Posterior vena cava (tissue), 2 donors: ENCODE measurements at regions not wholly inside any gene's neighbourhood (a gene's known extent, or its start where the extent isn't known, plus 50 kb on each side); places are given as distances from the start of the nearest gene placed in this dataset.

Experiments used
- DNase-seq: peaks from one replicate; pipeline ENCODE4 v3.0.0-alpha.2; 2020; ENCODE audit warnings: low spot score
- intact Hi-C, 2 donors: fragments of 100-400 bp; cut with DNase I; formaldehyde crosslinking; loops; one replicate each; pipeline versions ENCODE4 v1.14.1 to v1.14.2; 2022 to 2023
- donor health status: DM: yes; HTN: yes; CAD: no.
- donor health status: DM: yes; HTN: yes; CAD: no.

DNA sequence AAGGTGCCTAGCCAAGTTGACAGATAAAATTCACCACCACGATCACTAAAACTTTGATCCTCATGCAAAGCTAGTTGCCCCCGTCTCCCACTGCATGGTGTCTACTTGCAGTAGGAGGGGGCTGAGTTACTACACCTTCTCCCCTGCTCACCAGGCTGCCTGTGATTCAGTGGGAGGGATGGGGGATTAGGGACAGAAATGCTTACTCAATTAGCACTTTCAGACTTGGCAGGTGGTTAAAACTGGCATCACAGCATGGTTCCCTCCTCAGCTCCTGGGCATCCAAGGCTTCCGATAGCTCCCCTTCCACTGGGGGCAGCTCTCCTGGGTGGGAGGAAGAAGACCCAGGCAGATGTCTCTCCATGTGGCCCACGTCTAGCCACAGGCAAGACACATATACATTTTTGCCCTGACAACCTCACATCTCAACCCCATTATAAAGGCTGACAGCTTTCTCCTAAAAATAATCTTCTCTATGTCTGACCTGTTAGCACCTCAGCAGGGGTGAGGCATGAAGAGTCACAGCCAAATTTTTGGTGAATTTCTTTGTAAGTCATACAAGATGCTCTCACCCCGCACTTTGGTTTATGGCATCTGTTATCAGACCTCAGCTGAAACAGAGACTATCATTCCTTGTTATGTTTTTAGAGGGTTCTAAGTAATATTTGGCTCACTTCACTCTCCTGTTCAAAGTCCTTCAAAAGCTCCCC is 369.0 kb downstream of the SV2B start:
- intact Hi-C loops: no loop called here
- DNase-seq: no peak

DNA sequence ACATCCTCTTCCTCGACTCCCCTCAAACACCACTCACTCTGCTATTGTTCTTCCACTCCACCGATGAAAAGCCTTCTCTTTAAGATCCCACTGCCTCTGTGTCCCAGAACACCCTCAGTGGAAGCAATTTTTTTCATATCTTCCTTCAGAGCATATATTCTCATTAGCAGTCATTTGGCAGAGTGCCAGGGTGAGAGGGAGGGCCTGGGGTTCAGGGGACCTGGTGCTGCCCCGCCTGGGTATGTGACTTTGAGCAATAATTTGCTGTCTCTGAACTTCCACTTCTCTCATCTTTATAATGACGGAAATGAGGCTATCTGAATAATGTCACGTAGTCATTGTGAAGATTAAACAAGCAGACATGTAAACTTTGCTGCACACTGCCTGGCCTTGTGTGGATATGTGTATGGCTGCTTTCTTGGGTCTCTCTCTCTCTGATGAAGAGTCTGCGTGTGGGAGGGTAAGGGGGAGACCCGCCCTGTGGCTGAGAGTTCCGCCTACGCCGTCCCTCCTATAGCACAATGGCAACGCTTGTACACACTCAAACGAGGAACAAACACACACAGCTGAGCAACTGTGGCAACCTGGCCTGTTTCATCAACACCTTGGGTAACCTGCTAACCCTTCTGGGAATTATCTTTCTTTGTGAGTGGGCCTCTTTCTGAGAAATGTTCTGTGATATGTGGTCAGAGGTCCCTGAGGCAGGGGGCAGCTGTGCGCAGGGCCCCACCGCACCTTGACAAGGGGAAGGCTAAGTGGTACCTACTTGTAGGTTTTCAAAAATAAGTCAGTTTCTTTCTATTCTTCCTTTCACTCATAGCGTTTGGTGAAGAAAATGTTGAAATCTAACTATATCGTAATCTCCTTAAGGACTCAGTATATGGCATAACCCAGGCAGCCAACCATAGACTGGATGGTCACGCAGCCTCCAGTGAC is 369.8 kb downstream of the SV2B start:
- DNase-seq: no peak
- intact Hi-C loops: no loop called here

- intact Hi-C loops: no loop called here
- DNase-seq: no peak
Observed at GRCh38 chr15:91471468-91471867, 371.4 kb downstream of the SV2B start.

DNA sequence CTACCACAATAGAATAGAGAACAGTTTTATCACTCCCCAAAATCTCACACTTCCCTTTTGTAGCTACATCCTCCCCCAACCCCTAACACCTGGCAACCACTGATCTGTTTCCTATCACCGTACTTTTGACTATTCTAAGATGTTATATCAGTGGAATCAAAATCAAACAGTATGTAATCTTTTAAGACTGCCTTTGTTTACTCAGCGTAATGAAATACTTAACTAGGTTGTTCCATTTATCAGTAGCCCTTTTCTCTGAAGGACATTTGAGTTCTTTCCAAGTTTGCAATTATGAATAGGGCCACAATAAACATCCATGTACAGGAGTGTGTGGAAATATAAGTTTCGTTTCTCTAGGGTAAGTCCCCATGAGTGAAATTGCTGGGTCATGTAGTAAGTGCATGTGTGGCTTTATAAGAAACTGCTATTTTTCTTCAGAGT is 372.3 kb downstream of the SV2B start:
- DNase-seq: no peak
- intact Hi-C loops: no loop called here

GRCh38 chr15:91473894-91474545 is 374.0 kb downstream of the SV2B start:
- intact Hi-C loops: no loop called here
- DNase-seq: no peak

DNA sequence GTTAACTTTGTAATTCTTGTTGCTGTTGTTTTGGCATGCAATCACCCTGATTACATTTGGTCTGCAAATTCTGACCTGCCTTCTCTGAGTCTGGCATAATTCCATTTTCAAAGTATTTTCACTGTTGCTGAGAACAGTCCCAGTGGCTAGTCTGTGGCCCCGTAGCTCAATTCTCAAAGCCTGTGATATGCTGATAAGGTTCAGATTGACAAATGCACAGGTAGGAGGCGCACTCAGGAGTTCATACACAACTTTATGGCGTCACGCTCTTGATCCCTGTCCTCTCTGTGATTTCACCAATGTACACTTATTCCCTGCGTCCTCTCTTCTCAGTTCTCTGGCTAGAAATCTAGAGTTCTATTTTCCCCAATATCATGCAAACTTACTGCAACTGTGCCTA is 376.6 kb upstream of the SLCO3A1 start:
- intact Hi-C loops: no loop called here
- DNase-seq: no peak

DNA sequence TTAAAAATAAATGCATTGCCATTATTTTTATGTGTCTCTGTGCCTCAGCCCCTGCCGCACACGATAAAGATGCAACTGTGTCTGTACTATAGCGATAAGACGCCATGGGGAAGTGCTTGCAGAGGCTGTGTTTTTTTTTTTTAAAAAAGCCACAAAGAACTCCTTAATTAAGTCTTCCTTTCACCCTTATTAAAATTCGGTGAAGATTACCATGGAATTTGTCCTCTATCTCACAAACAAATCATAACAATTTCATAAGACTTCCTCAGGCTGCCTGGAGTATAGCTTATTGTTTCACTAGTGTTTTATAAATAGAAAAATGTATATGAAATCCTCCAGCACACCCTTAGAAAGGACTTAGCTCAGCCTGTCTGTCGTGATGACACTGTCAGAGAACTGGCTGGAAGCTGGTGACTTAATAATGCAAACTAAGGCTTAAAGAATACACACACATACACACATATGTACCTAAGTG is 374.8 kb upstream of the SLCO3A1 start:
- intact Hi-C loops: no loop called here
- no peak for DNase-seq

- DNase-seq: no peak
- intact Hi-C loops: no loop called here
Observed at GRCh38 chr15:91480426-91480825, 373.1 kb upstream of the SLCO3A1 start.

- DNase-seq: no peak
- intact Hi-C loops: no loop called here
Observed at GRCh38 chr15:91482799-91483198, 370.7 kb upstream of the SLCO3A1 start.

- no peak for DNase-seq
- intact Hi-C loops: no loop called here
Observed at GRCh38 chr15:91484141-91484540, 369.4 kb upstream of the SLCO3A1 start.

GRCh38 chr15:91488452-91488851 is 365.1 kb upstream of the SLCO3A1 start:
- DNase-seq: no peak
- intact Hi-C loops: no loop called here

DNA sequence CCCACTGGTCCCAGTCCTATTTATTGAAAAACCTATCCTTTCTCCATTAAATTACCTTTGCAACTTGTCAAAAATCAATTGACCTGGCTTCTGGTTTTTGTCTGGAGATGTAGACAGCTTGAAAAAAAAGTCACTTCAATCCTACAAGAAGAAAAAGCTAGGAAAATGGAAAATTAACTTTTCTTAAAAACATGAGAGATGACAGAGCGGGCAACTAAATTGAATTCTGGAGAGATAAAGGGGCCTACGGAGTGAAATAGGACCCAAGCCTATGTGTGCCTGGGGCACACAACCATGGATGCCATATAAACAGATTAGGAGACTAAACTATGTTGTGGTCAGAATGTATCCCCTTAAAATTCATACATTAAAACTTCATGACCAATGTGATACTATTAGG is 363.3 kb upstream of the SLCO3A1 start:
- intact Hi-C loops: no loop called here
- no peak for DNase-seq

DNA sequence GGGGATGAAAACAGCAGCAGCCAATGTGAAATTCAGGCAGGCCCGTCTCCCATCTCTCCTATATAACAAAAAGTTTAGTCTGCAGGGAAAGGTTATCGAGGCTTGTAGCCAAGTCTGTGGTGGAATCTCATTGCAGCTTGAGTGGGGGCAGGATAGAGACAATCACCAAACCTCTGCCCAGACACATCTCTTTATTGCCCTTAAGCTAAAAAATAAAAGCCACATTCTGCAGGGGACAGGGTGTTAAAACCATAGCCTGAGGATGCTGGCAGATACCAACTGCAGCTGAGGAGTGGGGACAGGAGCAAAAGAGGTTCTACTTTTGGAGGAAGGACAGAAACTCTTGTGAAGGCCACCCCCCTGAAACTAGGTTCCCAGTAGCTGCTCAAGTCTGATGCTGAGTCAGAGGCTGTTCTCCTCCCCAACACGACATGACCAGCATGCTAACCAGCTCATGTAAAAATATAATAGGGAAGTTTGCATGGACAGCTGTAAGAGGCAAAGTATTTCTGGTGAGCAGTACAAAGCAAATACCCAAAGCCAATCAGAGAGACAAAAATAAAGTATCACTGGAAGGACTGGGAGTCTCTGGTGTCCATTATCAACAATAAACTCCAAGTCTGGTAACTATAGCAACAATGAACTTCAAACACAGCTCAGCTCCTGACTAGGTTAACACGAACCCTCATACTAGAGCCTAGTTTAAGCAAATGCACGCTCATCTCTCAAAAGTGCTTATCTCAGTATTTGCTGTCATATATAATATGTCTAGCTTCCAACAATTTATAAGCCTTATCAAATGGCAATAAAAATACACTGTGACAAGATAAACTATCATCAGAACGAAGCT is 362.2 kb upstream of the SLCO3A1 start:
- intact Hi-C loops: no loop called here
- no peak for DNase-seq

DNA sequence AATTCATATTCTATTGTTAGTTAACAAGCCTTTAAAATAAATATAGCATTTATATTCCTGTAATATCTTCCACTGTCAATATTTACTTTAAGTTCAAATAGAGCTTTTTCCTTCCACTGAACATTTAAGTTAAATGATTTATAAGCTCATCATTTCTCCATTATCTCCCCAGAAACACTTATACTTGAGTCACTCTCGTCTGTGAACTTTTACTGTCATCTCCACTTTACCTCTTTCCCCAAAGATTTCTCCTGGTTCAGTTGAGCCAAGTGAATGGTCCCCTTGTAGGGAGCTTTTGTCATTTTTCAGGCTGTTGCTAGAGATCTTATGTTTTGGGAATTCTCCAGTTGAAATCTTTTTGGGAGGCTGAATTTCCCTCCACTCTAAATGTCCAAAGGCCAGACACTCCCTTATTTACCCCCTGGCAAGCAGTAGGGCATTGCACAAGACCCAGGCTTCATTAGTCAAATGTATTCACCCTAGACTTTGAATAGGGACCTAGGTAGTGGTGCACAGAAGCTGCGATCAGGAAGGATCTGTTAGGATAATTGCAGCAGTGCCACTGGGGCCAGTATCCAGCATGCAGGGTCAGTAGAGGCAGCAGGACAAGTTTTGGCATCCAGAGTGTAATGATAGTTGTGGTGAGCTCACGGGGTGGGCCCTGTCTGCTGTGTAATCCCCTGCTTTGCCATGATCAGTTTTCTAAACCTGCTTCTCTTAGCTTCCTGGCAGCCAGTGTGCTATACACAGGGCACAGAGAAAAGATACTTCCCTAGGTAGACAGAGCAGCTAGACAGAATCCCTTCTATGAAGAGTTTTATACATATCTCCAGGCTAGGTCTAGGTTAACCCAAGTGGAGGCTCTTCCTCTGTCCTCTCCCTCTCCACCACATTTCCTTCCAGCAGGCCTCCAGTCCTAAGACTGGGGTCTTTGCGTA is 356.5 kb upstream of the SLCO3A1 start:
- DNase-seq: no peak
- intact Hi-C loops: no loop called here

GRCh38 chr15:91498046-91498748 is 355.3 kb upstream of the SLCO3A1 start:
- intact Hi-C loops: no loop called here
- no peak for DNase-seq

- no peak for DNase-seq
- intact Hi-C loops: no loop called here
Observed at GRCh38 chr15:91498749-91499062, 354.8 kb upstream of the SLCO3A1 start.

DNA sequence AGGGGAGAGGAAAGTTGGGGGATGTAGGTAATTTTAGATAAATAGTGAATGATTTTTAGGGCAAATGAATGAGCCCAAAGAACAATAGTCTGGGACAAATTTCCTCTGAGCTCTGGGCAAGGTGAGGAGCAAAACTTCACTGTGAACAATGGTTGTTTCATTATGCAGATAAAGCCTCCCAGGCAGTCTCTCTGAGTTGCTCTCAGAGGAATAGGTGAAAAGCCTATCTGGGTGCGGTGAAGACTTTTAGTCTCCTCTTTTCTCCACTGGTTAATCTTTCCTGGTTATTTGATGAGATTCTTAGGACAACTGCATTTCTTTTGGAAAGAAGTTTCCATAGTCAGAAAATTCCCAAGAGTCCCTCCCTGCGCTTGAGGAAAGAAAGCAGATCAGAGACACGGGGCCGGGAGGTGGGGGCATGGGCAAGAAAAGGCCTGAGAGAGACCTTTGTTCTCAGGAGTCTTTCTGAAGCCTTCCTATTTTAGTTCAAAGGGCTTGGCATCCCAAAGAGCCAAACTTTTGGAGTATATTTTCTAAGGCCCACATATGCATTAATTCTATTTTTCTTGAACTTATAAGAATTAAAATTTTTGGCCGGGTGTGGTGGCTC is 353.6 kb upstream of the SLCO3A1 start:
- no peak for DNase-seq
- intact Hi-C loops: no loop called here
